ENCODE measurements at regions not wholly inside any gene's neighbourhood (a gene's known extent, or its start where the extent isn't known, plus 50 kb on each side); places are given as distances from the start of the nearest gene placed in this dataset.
"Not testable (repeated sequence)": the region's sequence is repeated elsewhere in the genome, so short reads cannot be mapped to it uniquely, and the experiment has no call there.

GRCh38 chr5:5886812-5887486 lies 464.5 kb downstream of the ICE1 start:
- H3K36me3 Mint-ChIP-seq (ENCODE audit: insufficient read depth): peaks cover 2% of the 10 kb centered on the region
- no peak for DNase-seq (ENCODE audit: low spot score in 2 of 2)
- H3K4me3 Mint-ChIP-seq: no peak overlapping the region
- H3K27me3 Mint-ChIP-seq: peaks cover 8% of the 10 kb centered on the region
- H3K4me1 Mint-ChIP-seq: no peaks in the 10 kb centered on the region
- ATAC-seq (replicated peaks; ENCODE audit: extremely low read depth, poor library complexity, severe bottlenecking): no peak
- no peak overlapping the region for H3K27ac Mint-ChIP-seq (ENCODE audit: low read depth)
- no peaks in the 10 kb centered on the region for H3K9me3 Mint-ChIP-seq

DNA sequence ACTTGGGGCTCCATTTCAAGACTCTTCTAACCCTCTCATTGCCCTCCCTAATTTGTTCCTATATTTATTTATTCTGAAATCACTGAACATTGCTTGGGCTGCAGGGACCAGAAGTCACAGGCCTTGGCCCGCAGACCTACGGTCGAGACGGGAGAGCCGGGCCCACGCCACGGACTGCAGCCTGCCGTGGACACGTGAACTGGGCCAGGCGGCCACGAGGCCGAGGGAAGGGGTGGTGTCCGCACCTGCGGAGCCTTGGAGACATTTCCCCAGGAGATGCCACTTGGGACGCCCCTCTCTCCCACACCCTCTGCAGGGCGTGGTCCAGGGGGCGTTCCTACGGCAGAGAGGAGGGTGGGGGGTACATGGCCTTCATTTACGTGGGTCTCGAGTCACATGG lies 463.9 kb downstream of the ICE1 start:
- Mint-ChIP-seq H3K27me3 (peaks cover 12% of the 10 kb centered on the region), H3K9me3 (no peaks in the 10 kb centered on the region), H3K27ac (ENCODE audit: low read depth) (no peak overlapping the region), H3K4me1 (no peaks in the 10 kb centered on the region), H3K36me3 (ENCODE audit: insufficient read depth) (peaks cover 2% of the 10 kb centered on the region), H3K4me3 (no peak overlapping the region)
- no peak for DNase-seq (ENCODE audit: low spot score in 2 of 2)
- no peak for ATAC-seq (replicated peaks; ENCODE audit: extremely low read depth, poor library complexity, severe bottlenecking)

DNA sequence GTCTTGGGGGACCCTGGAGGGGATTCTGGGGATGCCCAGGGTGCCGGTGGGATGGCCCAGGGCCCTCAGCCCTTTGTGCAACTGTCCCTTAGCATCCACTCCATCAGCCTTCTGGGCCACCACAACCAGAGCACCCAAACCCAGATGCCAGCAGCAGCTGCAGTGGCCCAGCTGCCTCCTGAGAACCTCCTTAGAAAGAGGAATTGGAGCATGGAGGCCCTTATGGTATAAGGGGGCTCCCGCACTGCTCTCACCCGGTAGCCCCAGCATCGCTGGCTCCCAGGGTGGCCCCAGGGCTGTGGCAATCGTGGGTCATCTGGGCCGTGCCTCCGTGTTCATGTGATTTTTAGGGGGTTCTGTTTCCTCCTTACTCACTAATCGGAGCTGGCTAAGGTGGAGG lies 463.3 kb downstream of the ICE1 start:
- no peaks in the 10 kb centered on the region for H3K4me1 Mint-ChIP-seq
- H3K4me3 Mint-ChIP-seq: no peak overlapping the region
- peaks cover 17% of the 10 kb centered on the region for H3K27me3 Mint-ChIP-seq
- no peak overlapping the region for H3K27ac Mint-ChIP-seq (ENCODE audit: low read depth)
- peaks cover 2% of the 10 kb centered on the region for H3K36me3 Mint-ChIP-seq (ENCODE audit: insufficient read depth)
- DNase-seq (ENCODE audit: low spot score in 2 of 2) (no peak), ATAC-seq (replicated peaks; ENCODE audit: extremely low read depth, poor library complexity, severe bottlenecking) (no peak)
- no peaks in the 10 kb centered on the region for H3K9me3 Mint-ChIP-seq

- peaks cover under 1% of the 10 kb centered on the region for H3K36me3 Mint-ChIP-seq (ENCODE audit: insufficient read depth)
- peaks cover 25% of the 10 kb centered on the region for H3K27me3 Mint-ChIP-seq
Observed at GRCh38 chr5:5884593-5884992, 462.1 kb downstream of the ICE1 start.

GRCh38 chr5:5883562-5883961 lies 461.1 kb downstream of the ICE1 start:
- H3K36me3 Mint-ChIP-seq (ENCODE audit: insufficient read depth): no peaks in the 10 kb centered on the region
- no peaks in the 10 kb centered on the region for H3K9me3 Mint-ChIP-seq
- no peak overlapping the region for H3K4me3 Mint-ChIP-seq
- ATAC-seq (replicated peaks; ENCODE audit: extremely low read depth, poor library complexity, severe bottlenecking): no peak
- H3K4me1 Mint-ChIP-seq: no peaks in the 10 kb centered on the region
- no peak for DNase-seq (ENCODE audit: low spot score in 2 of 2)
- H3K27me3 Mint-ChIP-seq: peaks cover 35% of the 10 kb centered on the region
- H3K27ac Mint-ChIP-seq (ENCODE audit: low read depth): no peak overlapping the region

More at GRCh38 chr5:5884593-5884992, 462.1 kb downstream of the ICE1 start:
- ATAC-seq (replicated peaks; ENCODE audit: extremely low read depth, poor library complexity, severe bottlenecking) (no peak), DNase-seq (ENCODE audit: low spot score in 2 of 2) (no peak)
- no peak overlapping the region for H3K27ac Mint-ChIP-seq (ENCODE audit: low read depth)
- no peaks in the 10 kb centered on the region for H3K9me3 Mint-ChIP-seq
- no peaks in the 10 kb centered on the region for H3K4me1 Mint-ChIP-seq
- no peak overlapping the region for H3K4me3 Mint-ChIP-seq

DNA sequence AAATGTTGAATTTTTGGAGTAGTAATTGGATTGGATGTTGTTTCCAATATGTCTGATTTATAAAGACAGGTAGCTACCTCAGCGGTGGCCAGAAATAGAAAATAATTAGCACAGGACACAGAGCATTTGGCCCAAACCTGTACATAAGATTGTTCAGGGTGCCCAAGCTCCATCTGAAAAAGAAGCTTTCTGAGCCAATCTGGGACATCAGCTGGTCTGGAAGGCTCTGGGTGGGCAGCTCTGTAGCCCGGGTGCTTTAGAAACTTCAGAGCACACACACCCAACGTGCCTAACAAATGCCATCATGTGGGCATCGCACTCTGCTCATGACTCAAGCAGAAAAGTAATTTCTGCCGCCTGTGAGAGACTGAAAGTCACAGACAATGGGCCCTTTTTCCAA lies 460.7 kb downstream of the ICE1 start:
- DNase-seq (ENCODE audit: low spot score in 2 of 2) (no peak), ATAC-seq (replicated peaks; ENCODE audit: extremely low read depth, poor library complexity, severe bottlenecking) (no peak)
- Mint-ChIP-seq H3K9me3 (no peaks in the 10 kb centered on the region), H3K4me1 (no peaks in the 10 kb centered on the region), H3K36me3 (ENCODE audit: insufficient read depth) (no peaks in the 10 kb centered on the region), H3K4me3 (no peak overlapping the region), H3K27me3 (peaks cover 36% of the 10 kb centered on the region), H3K27ac (ENCODE audit: low read depth) (no peak overlapping the region)

DNA sequence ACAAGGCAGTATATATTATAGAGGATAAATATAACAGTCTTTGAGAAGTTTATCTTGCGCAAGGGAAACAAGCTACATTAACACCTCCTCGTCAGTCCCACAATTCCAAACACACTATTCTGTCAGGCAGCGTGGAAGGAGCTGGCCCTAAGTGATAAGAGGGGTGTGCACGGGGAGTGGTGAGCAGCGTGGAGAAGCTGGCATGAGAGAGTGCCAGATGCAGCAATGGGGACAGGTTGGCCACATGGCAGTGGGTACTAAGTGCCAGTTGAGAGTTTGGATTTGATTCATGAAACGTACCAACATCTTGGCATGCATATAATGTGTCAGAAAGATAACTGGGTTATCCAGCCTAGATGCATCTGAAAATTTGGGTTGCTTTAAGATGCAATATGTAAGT lies 460.2 kb downstream of the ICE1 start:
- H3K9me3 Mint-ChIP-seq: no peaks in the 10 kb centered on the region
- ATAC-seq (replicated peaks; ENCODE audit: extremely low read depth, poor library complexity, severe bottlenecking): no peak
- H3K4me3 Mint-ChIP-seq: no peak overlapping the region
- DNase-seq (ENCODE audit: low spot score in 2 of 2): no peak
- peaks cover 38% of the 10 kb centered on the region for H3K27me3 Mint-ChIP-seq
- H3K36me3 Mint-ChIP-seq (ENCODE audit: insufficient read depth): no peaks in the 10 kb centered on the region
- no peaks in the 10 kb centered on the region for H3K4me1 Mint-ChIP-seq
- no peak overlapping the region for H3K27ac Mint-ChIP-seq (ENCODE audit: low read depth)

- DNase-seq (ENCODE audit: low spot score in 2 of 2) (no peak), ATAC-seq (replicated peaks; ENCODE audit: extremely low read depth, poor library complexity, severe bottlenecking) (no peak)
- H3K4me1 Mint-ChIP-seq: no peaks in the 10 kb centered on the region
- H3K36me3 Mint-ChIP-seq (ENCODE audit: insufficient read depth): no peaks in the 10 kb centered on the region
- H3K27me3 Mint-ChIP-seq: peaks cover 49% of the 10 kb centered on the region
- peaks cover under 1% of the 10 kb centered on the region for H3K9me3 Mint-ChIP-seq
- H3K27ac Mint-ChIP-seq (ENCODE audit: low read depth): no peak overlapping the region
- no peak overlapping the region for H3K4me3 Mint-ChIP-seq
Observed at GRCh38 chr5:5881294-5881693, 458.8 kb downstream of the ICE1 start.

DNA sequence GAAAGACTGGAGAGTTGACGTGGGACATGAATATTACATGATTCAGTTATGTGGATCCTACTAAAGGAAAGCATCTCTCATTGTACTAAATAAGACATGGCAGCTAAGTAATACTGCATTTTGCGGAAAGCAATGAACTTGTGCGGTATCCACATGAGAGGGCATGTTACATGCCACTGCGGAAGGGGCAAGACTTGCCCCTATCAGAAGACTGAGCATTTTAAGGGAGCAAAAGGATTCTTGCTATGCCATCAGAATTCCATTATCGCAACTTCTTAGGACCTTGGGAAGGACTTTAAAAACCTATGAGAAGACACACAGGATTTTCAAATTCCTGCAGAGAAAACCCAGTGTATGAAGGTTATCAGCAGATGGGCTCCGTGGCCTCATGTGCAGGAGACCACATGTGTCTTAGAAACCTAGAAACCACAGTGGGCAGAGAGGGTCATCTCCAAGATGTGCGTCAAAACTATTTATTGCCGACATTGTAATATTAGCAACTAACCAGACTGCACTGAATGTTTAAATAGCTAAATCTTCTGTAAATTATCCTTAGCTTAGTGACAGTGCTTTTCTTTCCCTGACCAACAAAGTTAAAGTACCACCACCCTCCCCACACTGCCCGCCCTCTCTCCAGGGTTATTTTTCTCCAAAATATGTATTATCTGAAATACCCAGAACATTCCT lies 457.7 kb downstream of the ICE1 start:
- ATAC-seq (replicated peaks; ENCODE audit: extremely low read depth, poor library complexity, severe bottlenecking) (no peak), DNase-seq (ENCODE audit: low spot score in 2 of 2) (no peak)
- no peaks in the 10 kb centered on the region for H3K36me3 Mint-ChIP-seq (ENCODE audit: insufficient read depth)
- no peaks in the 10 kb centered on the region for H3K4me1 Mint-ChIP-seq
- H3K4me3 Mint-ChIP-seq: no peak overlapping the region
- H3K27ac Mint-ChIP-seq (ENCODE audit: low read depth): no peak overlapping the region
- H3K27me3 Mint-ChIP-seq: peaks cover 45% of the 10 kb centered on the region
- H3K9me3 Mint-ChIP-seq: peaks cover 6% of the 10 kb centered on the region

DNA sequence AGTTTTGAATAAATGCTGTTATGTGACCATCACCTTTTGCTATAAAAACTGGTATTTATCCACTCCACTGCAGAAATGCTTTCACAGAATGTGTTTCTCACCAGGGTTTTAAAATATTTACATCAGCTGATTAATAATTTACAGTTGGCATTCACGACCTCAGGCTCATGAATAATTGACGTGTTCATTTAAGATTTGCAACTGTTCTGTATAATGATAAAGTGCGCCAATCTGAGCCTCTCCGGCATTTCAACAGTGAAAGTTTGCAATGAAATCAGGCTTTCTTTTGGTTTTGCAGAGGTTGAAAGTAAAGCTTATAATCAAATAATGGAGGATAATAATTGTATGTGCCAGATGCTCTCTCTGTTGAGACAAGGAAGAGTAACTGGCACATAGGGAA lies 434.9 kb downstream of the ICE1 start:
- no peaks in the 10 kb centered on the region for H3K36me3 Mint-ChIP-seq (ENCODE audit: insufficient read depth)
- peaks cover 8% of the 10 kb centered on the region for H3K9me3 Mint-ChIP-seq
- H3K4me3 Mint-ChIP-seq: no peak overlapping the region
- no peaks in the 10 kb centered on the region for H3K27me3 Mint-ChIP-seq
- DNase-seq (ENCODE audit: low spot score in 2 of 2) (no peak), ATAC-seq (replicated peaks; ENCODE audit: extremely low read depth, poor library complexity, severe bottlenecking) (no peak)
- no peaks in the 10 kb centered on the region for H3K4me1 Mint-ChIP-seq
- H3K27ac Mint-ChIP-seq (ENCODE audit: low read depth): no peak overlapping the region

GRCh38 chr5:5854087-5854486 lies 431.6 kb downstream of the ICE1 start:
- Mint-ChIP-seq H3K4me3 (no peak overlapping the region), H3K27ac (ENCODE audit: low read depth) (no peak overlapping the region), H3K4me1 (no peaks in the 10 kb centered on the region), H3K9me3 (peaks cover 10% of the 10 kb centered on the region), H3K36me3 (ENCODE audit: insufficient read depth) (no peaks in the 10 kb centered on the region), H3K27me3 (no peaks in the 10 kb centered on the region)
- ATAC-seq (replicated peaks; ENCODE audit: extremely low read depth, poor library complexity, severe bottlenecking) (no peak), DNase-seq (ENCODE audit: low spot score in 2 of 2) (no peak)

DNA sequence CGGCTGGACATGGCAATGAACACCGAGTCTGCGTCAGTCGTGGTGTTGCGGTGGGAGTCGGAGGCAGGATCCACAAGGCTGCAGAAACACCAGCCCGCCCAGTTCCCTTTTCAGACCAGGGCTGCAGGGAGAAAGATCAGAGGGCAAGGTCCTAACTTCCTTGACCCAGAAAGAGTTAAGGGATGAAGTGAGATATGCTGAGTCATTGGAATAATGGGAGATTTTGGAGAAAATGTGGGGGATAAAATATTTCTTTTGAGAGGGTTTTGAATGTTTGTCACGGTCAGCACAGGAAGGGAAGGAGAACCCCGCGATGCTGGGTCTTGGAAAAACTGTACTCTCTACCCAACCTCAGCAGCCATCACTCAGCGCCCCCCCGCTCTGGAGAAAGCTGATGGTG lies 416.0 kb downstream of the ICE1 start:
- ATAC-seq (replicated peaks; ENCODE audit: extremely low read depth, poor library complexity, severe bottlenecking): no peak
- H3K36me3 Mint-ChIP-seq (ENCODE audit: insufficient read depth): no peaks in the 10 kb centered on the region
- H3K4me1 Mint-ChIP-seq: no peaks in the 10 kb centered on the region
- H3K27ac Mint-ChIP-seq (ENCODE audit: low read depth): no peak overlapping the region
- no peaks in the 10 kb centered on the region for H3K9me3 Mint-ChIP-seq
- no peaks in the 10 kb centered on the region for H3K27me3 Mint-ChIP-seq
- no peak overlapping the region for H3K4me3 Mint-ChIP-seq
- no peak for DNase-seq (ENCODE audit: low spot score in 2 of 2)

- H3K27ac Mint-ChIP-seq (ENCODE audit: low read depth); H3K4me1 Mint-ChIP-seq; DNase-seq (ENCODE audit: low spot score in 2 of 2); H3K36me3 Mint-ChIP-seq (ENCODE audit: insufficient read depth); H3K4me3 Mint-ChIP-seq; H3K27me3 Mint-ChIP-seq; ATAC-seq (replicated peaks; ENCODE audit: extremely low read depth, poor library complexity, severe bottlenecking); H3K9me3 Mint-ChIP-seq: not testable (repeated sequence)
Observed at GRCh38 chr5:5831622-5832021, 409.1 kb downstream of the ICE1 start.

Measured in central memory CD8-positive, alpha-beta T cell (primary cell).